SK-N-SH (cell line): ENCODE measurements at regions not wholly inside any gene's neighbourhood (a gene's known extent, or its start where the extent isn't known, plus 50 kb on each side); places are given as distances from the start of the nearest gene placed in this dataset.

Source experiments
- CTCF ChIA-PET: fragments of 300-600, 350-600 bp; formaldehyde crosslinking; extraction: SDS; loops from one replicate; lab custom pipeline; 2021; lab: Yijun Ruan, JAX
- POLR2A ChIA-PET: fragments of 350-600 bp; sonication (Branson Sonifier 250); formaldehyde crosslinking; extraction: SDS; loops from one replicate; lab custom pipeline; 2020; ENCODE audit warnings: antibody characterized with exemption, inconsistent platforms; lab: Yijun Ruan, JAX
- DNase-seq: peaks from one replicate; pipeline ENCODE4 v3.0.0; 2012
- H2AFZ ChIP-seq: fragments of 200-600 bp; sonication (generic); 2 replicates; pipeline ENCODE4 v1.8.1; 2016; ENCODE audit warnings: antibody characterized with exemption, mild to moderate bottlenecking, low read depth
- H3F3A ChIP-seq: fragments of 200-600 bp; sonication (generic); replicated peaks from 2 replicates; pipeline ENCODE3; 2016; ENCODE audit warnings: antibody characterized with exemption, mild to moderate bottlenecking; ENCODE audit not compliant: insufficient read depth
- H3K27ac ChIP-seq, 2 experiments: fragments of 200-500 bp in 1 of 2; fragments of 200-600 bp in 1 of 2; sonication (Bioruptor generic) in 1 of 2; sonication (generic), shearing (Covaris generic) in 1 of 2; 2 replicates each; pipeline versions ENCODE4 v1.5.1 to v1.6.1; 2014 to 2016; ENCODE audit warnings: low read depth in 2 of 2, inconsistent platforms in 1 of 2, low read length in 1 of 2, mild to moderate bottlenecking in 1 of 2, mixed read lengths in 1 of 2
- H3K27me3 ChIP-seq: fragments of 200-600 bp; sonication (generic), shearing (Covaris generic); 2 replicates; pipeline ENCODE4 v1.6.1; 2016; ENCODE audit warnings: mixed run types; ENCODE audit not compliant: insufficient read depth
- H3K36me3 ChIP-seq, 2 experiments: fragments of 200-500 bp in 1 of 2; fragments of 200-600 bp in 1 of 2; sonication (Bioruptor generic) in 1 of 2; sonication (generic) in 1 of 2; replicated peaks in 1 of 2; 2 replicates each; pipeline versions ENCODE3 to v1.5.1; 2014 to 2016; ENCODE audit warnings: low read length in 1 of 2, mild to moderate bottlenecking in 1 of 2; ENCODE audit not compliant: insufficient read depth in 2 of 2, control insufficient read depth in 1 of 2
- H3K4me1 ChIP-seq, 2 experiments: fragments of 200-500 bp in 1 of 2; fragments of 200-600 bp in 1 of 2; sonication (Bioruptor generic) in 1 of 2; sonication (generic), shearing (Covaris generic) in 1 of 2; 2 replicates each; pipeline versions ENCODE4 v1.5.1 to v1.6.1; 2014 to 2016; ENCODE audit warnings: low read depth in 1 of 2, low read length in 1 of 2, mixed run types in 1 of 2; ENCODE audit not compliant: insufficient read depth in 2 of 2, control insufficient read depth in 1 of 2
- H3K4me2 ChIP-seq: fragments of 200-600 bp; sonication (generic), shearing (Covaris generic); 2 replicates; pipeline ENCODE4 v1.6.1; 2017; ENCODE audit warnings: mixed run types
- H3K4me3 ChIP-seq, 2 experiments: fragments of 200-500 bp in 1 of 2; fragments of 200-600 bp in 1 of 2; sonication (Bioruptor generic) in 1 of 2; sonication (generic), shearing (Covaris generic) in 1 of 2; 2 replicates each; pipeline versions ENCODE4 v1.5.1 to v1.8.1; 2014 to 2016; ENCODE audit warnings: low read depth in 2 of 2, inconsistent platforms in 1 of 2, low read length in 1 of 2, mild to moderate bottlenecking in 1 of 2, mixed read lengths in 1 of 2, moderate library complexity in 1 of 2
- H3K79me2 ChIP-seq: fragments of 200-600 bp; sonication (generic); 2 replicates; pipeline ENCODE4 v1.8.1; 2017; ENCODE audit warnings: mild to moderate bottlenecking; ENCODE audit not compliant: insufficient read depth
- H3K9ac ChIP-seq: fragments of 200-600 bp; sonication (generic); 2 replicates; pipeline ENCODE4 v1.6.1; 2017; ENCODE audit warnings: mixed run types
- H3K9me2 ChIP-seq: fragments of 200-600 bp; sonication (generic); 2 replicates; pipeline ENCODE4 v1.6.1; 2017; ENCODE audit warnings: mixed run types
- H3K9me3 ChIP-seq: fragments of 200-600 bp; sonication (generic); 2 replicates; pipeline ENCODE4 v1.6.1; 2017; ENCODE audit warnings: mixed run types, mild to moderate bottlenecking, moderate library complexity
- H4K20me1 ChIP-seq: fragments of 200-600 bp; sonication (generic); 2 replicates; pipeline ENCODE4 v1.6.1; 2017; ENCODE audit warnings: mild to moderate bottlenecking, mixed run types; ENCODE audit not compliant: insufficient read depth
- ELF1 ChIP-seq: IDR thresholded peaks from 2 replicates; pipeline ENCODE4 v1.4.0; 2012
- FOXJ3 ChIP-seq: sonication (generic); formaldehyde crosslinking; IDR thresholded peaks from 2 replicates; pipeline ENCODE4 v1.5.1; 2020; ENCODE audit warnings: mild to moderate bottlenecking, missing genetic modification reagents
- FOXM1 ChIP-seq: IDR thresholded peaks from 2 replicates; pipeline ENCODE4 v1.4.0; 2012; ENCODE audit warnings: low read depth, mild to moderate bottlenecking
- GATA2 ChIP-seq: sonication (generic); formaldehyde crosslinking; IDR thresholded peaks from 2 replicates; pipeline ENCODE4 v1.5.0; 2020; ENCODE audit warnings: mild to moderate bottlenecking, missing genetic modification reagents
- IRF3 ChIP-seq: fragments of 150-350 bp; IDR thresholded peaks from 2 replicates; pipeline ENCODE4 v1.6.1; 2016; ENCODE audit warnings: mild to moderate bottlenecking, low read depth, low read length
- JUND ChIP-seq: IDR thresholded peaks from 2 replicates; pipeline ENCODE4 v1.4.0; 2012
- MEF2A ChIP-seq: IDR thresholded peaks from 2 replicates; pipeline ENCODE4 v1.4.0; 2012; ENCODE audit warnings: low read depth, borderline replicate concordance
- PBX3 ChIP-seq: IDR thresholded peaks from 2 replicates; pipeline ENCODE4; 2012
- SIN3A ChIP-seq: IDR thresholded peaks from 2 replicates; pipeline ENCODE4 v1.6.1; 2012; ENCODE audit warnings: low read depth, mild to moderate bottlenecking, low read length, moderate library complexity, borderline replicate concordance
- SMC3 ChIP-seq: IDR thresholded peaks from 2 replicates; pipeline ENCODE4 v1.6.1; 2012; ENCODE audit warnings: low read depth, low read length, improper control_type of control experiment
- TCF12 ChIP-seq: IDR thresholded peaks from 2 replicates; pipeline ENCODE4 v1.4.0; 2012
- TEAD4 ChIP-seq: IDR thresholded peaks from 2 replicates; pipeline ENCODE4 v1.4.0; 2012; ENCODE audit warnings: mild to moderate bottlenecking, borderline replicate concordance; ENCODE audit not compliant: insufficient read depth
- USF1 ChIP-seq: IDR thresholded peaks from 2 replicates; pipeline ENCODE4 v1.4.0; 2012; ENCODE audit warnings: low read depth, borderline replicate concordance
- YY1 ChIP-seq: IDR thresholded peaks from 2 replicates; pipeline ENCODE4 v1.4.0; 2012; ENCODE audit warnings: low read depth, mild to moderate bottlenecking
- WGBS: methylation state at CpG from one replicate; pipeline ENCODE4 v1.1.6; 2017; ENCODE audit warnings: low lambda C conversion rate; 5-methylcytosine and 5-hydroxymethylcytosine counted together
- TF ChIP-seq, protein P1 (sequence below): IDR thresholded peaks from 2 replicates; pipeline ENCODE4 v1.6.1; 2012; ENCODE audit warnings: mild to moderate bottlenecking, low read depth, low read length, moderate library complexity

GRCh38 chr1:173333581-173333980 is 126.5 kb upstream of the TNFSF4 start:
- H3K79me2 ChIP-seq = no peaks in the 10 kb centered on the region
- no peaks in the 10 kb centered on the region for H3K27me3 ChIP-seq
- DNase-seq = no peak
- H3K9me2 ChIP-seq = no peaks in the 10 kb centered on the region
- no peak overlapping the region for H3K9ac ChIP-seq
- ChIA-PET CTCF (no interaction called here), POLR2A (no interaction called here)
- peaks cover 8% of the 10 kb centered on the region for H3F3A ChIP-seq
- no peaks in the 10 kb centered on the region for H4K20me1 ChIP-seq
- no peak overlapping the region for H3K4me3 ChIP-seq
- WGBS = 100% methylated on average over 1 of the region's 1 CpG
- no peak overlapping the region for H2AFZ ChIP-seq
- H3K27ac ChIP-seq = no peak overlapping the region
- H3K4me2 ChIP-seq = no peak overlapping the region
- peaks cover 0 to 12% of the 10 kb centered on the region in 2 experiments; a peak in 2 of 4 replicates for H3K4me1 ChIP-seq
- no peak for TF ChIP-seq SMC3
- TF ChIP-seq FOXJ3 (CRISPR knock-in tag) = no peak
- TF ChIP-seq IRF3 = no peak
- TF ChIP-seq, protein P1, sequence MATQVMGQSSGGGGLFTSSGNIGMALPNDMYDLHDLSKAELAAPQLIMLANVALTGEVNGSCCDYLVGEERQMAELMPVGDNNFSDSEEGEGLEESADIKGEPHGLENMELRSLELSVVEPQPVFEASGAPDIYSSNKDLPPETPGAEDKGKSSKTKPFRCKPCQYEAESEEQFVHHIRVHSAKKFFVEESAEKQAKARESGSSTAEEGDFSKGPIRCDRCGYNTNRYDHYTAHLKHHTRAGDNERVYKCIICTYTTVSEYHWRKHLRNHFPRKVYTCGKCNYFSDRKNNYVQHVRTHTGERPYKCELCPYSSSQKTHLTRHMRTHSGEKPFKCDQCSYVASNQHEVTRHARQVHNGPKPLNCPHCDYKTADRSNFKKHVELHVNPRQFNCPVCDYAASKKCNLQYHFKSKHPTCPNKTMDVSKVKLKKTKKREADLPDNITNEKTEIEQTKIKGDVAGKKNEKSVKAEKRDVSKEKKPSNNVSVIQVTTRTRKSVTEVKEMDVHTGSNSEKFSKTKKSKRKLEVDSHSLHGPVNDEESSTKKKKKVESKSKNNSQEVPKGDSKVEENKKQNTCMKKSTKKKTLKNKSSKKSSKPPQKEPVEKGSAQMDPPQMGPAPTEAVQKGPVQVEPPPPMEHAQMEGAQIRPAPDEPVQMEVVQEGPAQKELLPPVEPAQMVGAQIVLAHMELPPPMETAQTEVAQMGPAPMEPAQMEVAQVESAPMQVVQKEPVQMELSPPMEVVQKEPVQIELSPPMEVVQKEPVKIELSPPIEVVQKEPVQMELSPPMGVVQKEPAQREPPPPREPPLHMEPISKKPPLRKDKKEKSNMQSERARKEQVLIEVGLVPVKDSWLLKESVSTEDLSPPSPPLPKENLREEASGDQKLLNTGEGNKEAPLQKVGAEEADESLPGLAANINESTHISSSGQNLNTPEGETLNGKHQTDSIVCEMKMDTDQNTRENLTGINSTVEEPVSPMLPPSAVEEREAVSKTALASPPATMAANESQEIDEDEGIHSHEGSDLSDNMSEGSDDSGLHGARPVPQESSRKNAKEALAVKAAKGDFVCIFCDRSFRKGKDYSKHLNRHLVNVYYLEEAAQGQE = no peak
- TF ChIP-seq SIN3A = no peak
- TF ChIP-seq ELF1 = no peak
- no peak for TF ChIP-seq TEAD4
- TF ChIP-seq FOXM1 = no peak
- TF ChIP-seq JUND = no peak
- no peak for TF ChIP-seq PBX3
- TF ChIP-seq GATA2 (CRISPR knock-in tag) = no peak
- TF ChIP-seq YY1 = no peak
- TF ChIP-seq USF1 = no peak
- no peak for TF ChIP-seq TCF12
- TF ChIP-seq MEF2A = no peak
- TF ChIP-seq, all 33 proteins: peak for 0
- Histone ChIP-seq H3K36me3 (no peaks in the 10 kb centered on the region), H3K9me3 (no peaks in the 10 kb centered on the region; the same call in 1 of the 2 replicates)
